Cardiac muscle cell (in vitro differentiated cells and primary cell): ENCODE measurements at regions not wholly inside any gene's neighbourhood (a gene's known extent, or its start where the extent isn't known, plus 50 kb on each side); places are given as distances from the start of the nearest gene placed in this dataset.
"Not testable (repeated sequence)": the region's sequence is repeated elsewhere in the genome, so short reads cannot be mapped to it uniquely, and the experiment has no call there.

ENCODE experiments used
- DNase-seq, 2 donors: peaks; one replicate each; pipeline versions ENCODE4 v3.0.0 to v3.0.0-alpha.2; 2010 to 2017; ENCODE audit warnings: low read depth in 1 of 2, low spot score in 1 of 2
- H3K27ac ChIP-seq: fragments of 200-600 bp; sonication (generic); 2 replicates; pipeline ENCODE4 v1.5.1; 2016
- H3K27me3 ChIP-seq: fragments of 200-600 bp; sonication (generic); 2 replicates; pipeline ENCODE4 v1.6.0; 2016; ENCODE audit warnings: control low read depth
- H3K36me3 ChIP-seq: fragments of 200-600 bp; sonication (generic); 2 replicates; pipeline ENCODE4 v1.5.1; 2016; ENCODE audit warnings: control low read depth
- H3K4me1 ChIP-seq: fragments of 200-600 bp; sonication (generic); 2 replicates; pipeline ENCODE4 v1.8.1; 2017; ENCODE audit warnings: low read depth, mild to moderate bottlenecking, mixed run types
- H3K4me3 ChIP-seq: fragments of 200-600 bp; sonication (generic); 2 replicates; pipeline ENCODE4 v1.5.1; 2016; ENCODE audit warnings: mild to moderate bottlenecking
- H3K9me3 ChIP-seq: fragments of 200-600 bp; sonication (generic); 2 replicates; pipeline ENCODE4 v1.5.1; 2017; ENCODE audit warnings: low read depth, mild to moderate bottlenecking, control low read depth
- CTCF ChIP-seq: IDR thresholded peaks from 2 replicates; pipeline ENCODE4 v1.5.1; 2012; ENCODE audit warnings: low read depth, mild to moderate bottlenecking, low read length

DNA sequence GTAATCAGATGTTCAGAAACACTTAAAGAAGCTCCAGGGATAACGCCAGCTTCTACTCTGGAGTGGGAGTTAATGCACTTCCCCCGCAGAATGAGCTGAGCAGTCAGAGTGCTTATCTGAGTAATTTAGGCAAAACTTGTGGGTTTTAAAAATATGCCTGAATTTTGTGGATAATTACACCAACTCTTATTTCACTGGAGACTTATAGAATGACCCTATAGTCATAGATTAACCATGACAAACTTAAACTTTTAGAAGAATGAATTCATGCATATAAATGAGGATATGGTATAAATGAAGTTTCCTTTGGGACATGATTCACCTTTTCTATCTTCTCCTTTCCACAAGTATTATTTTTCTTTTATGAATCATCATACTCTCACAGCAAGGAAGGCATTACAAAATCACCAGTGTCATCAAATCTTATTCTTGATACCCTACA is 241.1 kb upstream of the FBXO33 start:
- H3K27ac ChIP-seq: no peak overlapping the region
- no peaks in the 10 kb centered on the region for H3K9me3 ChIP-seq
- H3K4me3 ChIP-seq: no peak overlapping the region
- H3K27me3 ChIP-seq: no peaks in the 10 kb centered on the region
- H3K4me1 ChIP-seq: no peaks in the 10 kb centered on the region
- DNase-seq: peak in 1 of 2 donors; percentile 26
- no peaks in the 10 kb centered on the region for H3K36me3 ChIP-seq
- TF ChIP-seq CTCF: no peak

DNA sequence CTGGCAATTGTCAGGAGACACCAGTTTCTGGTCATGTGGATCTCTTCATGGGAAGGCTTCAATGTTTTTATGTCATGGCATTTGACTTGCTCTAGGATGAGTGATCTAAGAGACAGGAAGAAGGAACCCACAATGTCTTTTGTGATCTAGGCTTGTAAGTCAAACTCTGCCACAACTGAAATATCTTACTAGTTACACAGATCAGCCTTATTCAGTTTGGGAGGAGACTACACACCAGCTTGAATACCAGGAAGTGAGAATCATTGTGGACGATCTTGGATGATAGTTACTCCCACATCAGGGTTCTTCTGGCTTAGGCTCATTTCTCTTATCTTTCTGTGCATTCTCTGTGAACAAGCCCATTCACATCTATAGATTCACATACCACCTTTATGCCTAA is 236.2 kb upstream of the FBXO33 start:
- DNase-seq: no peak
- Histone ChIP-seq H3K4me3 (no peak overlapping the region), H3K9me3 (no peaks in the 10 kb centered on the region)

DNA sequence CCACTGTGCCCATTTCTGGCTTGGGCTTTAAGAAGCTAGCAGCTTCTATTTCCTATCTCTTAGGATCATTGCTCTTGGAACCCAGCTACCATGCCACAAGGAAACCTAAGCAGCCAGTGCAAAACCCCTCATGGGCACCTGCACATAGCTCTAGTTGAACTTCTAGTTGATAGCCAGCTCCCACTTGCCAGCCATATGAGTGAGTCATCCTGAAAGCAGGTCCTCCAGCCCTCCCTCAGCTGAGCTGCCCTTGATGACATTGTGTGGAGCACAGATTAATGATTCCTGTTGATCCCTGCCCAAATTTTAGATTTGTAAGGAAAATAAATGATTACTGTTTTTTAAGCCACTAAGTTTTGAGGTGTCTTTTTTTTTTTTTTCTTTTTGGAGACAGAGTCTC is 234.2 kb upstream of the FBXO33 start:
- no peaks in the 10 kb centered on the region for H3K4me1 ChIP-seq
- no peak for DNase-seq
- no peaks in the 10 kb centered on the region for H3K27me3 ChIP-seq
- no peak overlapping the region for H3K27ac ChIP-seq
- no peak overlapping the region for H3K4me3 ChIP-seq
- H3K9me3 ChIP-seq: no peaks in the 10 kb centered on the region
- H3K36me3 ChIP-seq: no peaks in the 10 kb centered on the region
- no peak for TF ChIP-seq CTCF

More for the DNA sequence above, 236.2 kb upstream of the FBXO33 start:
- no peak for TF ChIP-seq CTCF
- no peaks in the 10 kb centered on the region for H3K36me3 ChIP-seq
- no peak overlapping the region for H3K27ac ChIP-seq
- no peaks in the 10 kb centered on the region for H3K27me3 ChIP-seq
- H3K4me1 ChIP-seq: no peaks in the 10 kb centered on the region

- no peaks in the 10 kb centered on the region for H3K4me1 ChIP-seq
- no peak overlapping the region for H3K4me3 ChIP-seq
- no peak overlapping the region for H3K27ac ChIP-seq
- TF ChIP-seq CTCF: no peak
- no peak for DNase-seq
- no peaks in the 10 kb centered on the region for H3K27me3 ChIP-seq
- H3K36me3 ChIP-seq: no peaks in the 10 kb centered on the region
- H3K9me3 ChIP-seq: no peaks in the 10 kb centered on the region
These were observed 232.8 kb upstream of the FBXO33 start for GRCh38 chr14:39665075-39665475.

DNA sequence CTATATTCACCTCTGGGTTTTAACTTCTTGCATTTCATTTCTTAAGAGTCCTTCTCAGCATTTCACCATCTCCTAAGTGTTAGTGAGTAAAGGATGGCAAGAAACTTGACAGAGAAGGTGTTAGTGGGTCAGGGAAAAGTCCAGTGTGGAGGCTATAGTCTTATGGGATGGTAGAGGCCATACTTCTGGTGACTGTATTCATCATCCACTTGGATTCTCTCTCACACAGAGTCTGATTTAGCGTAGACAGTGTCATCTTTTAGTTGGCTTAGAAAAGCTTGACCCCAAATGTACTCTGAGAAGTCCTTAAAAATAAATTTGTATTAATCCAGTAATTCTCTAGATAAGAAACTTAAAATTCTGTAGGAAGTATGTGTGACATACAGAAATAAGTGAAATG is 232.4 kb upstream of the FBXO33 start:
- no peak for DNase-seq
- Histone ChIP-seq H3K27me3 (no peaks in the 10 kb centered on the region), H3K27ac (no peak overlapping the region), H3K4me1 (no peaks in the 10 kb centered on the region), H3K36me3 (no peaks in the 10 kb centered on the region), H3K9me3 (no peaks in the 10 kb centered on the region), H3K4me3 (no peak overlapping the region)
- no peak for TF ChIP-seq CTCF

- no peaks in the 10 kb centered on the region for H3K36me3 ChIP-seq
- no peak for DNase-seq
- no peaks in the 10 kb centered on the region for H3K9me3 ChIP-seq
- H3K4me3 ChIP-seq: no peak overlapping the region
- no peaks in the 10 kb centered on the region for H3K4me1 ChIP-seq
- no peak for TF ChIP-seq CTCF
- H3K27me3 ChIP-seq: no peaks in the 10 kb centered on the region
- no peak overlapping the region for H3K27ac ChIP-seq
These were observed 209.0 kb upstream of the FBXO33 start for GRCh38 chr14:39641224-39641623.

GRCh38 chr14:39639009-39639408 is 206.8 kb upstream of the FBXO33 start:
- H3K4me1 ChIP-seq, H3K27ac ChIP-seq, DNase-seq: not testable (repeated sequence)

More at GRCh38 chr14:39639009-39639408, 206.8 kb upstream of the FBXO33 start:
- not testable (repeated sequence) for H3K27me3 ChIP-seq, H3K36me3 ChIP-seq, H3K4me3 ChIP-seq, H3K9me3 ChIP-seq
